ENCODE measurements at regions not wholly inside any gene's neighbourhood (a gene's known extent, or its start where the extent isn't known, plus 50 kb on each side); places are given as distances from the start of the nearest gene placed in this dataset.

- in situ Hi-C loops (cut with MboI), result no loop called here
- H3K27ac ChIP-seq (ENCODE audit: control insufficient read depth, insufficient read depth), result no peak overlapping the region
- SMC1A ChIA-PET (ENCODE audit: uncharacterized antibody, unreplicated experiment), result interaction anchor here (1.5 kb wide), 1 partner anchor 48 kb away, joined by 5 read pairs; no protein-coding TSS in a partner anchor
- intact Hi-C loops (cut with micrococcal nuclease; ENCODE audit: unreplicated experiment), result no loop called here
- no peak overlapping the region for H3K4me2 ChIP-seq (ENCODE audit: control insufficient read depth, insufficient read depth)
- no peaks in the 10 kb centered on the region for H3K36me3 ChIP-seq (ENCODE audit: control insufficient read depth in 2 of 2, insufficient read depth in 2 of 2, low read length in 1 of 2)
- POLR2A ChIA-PET, result no interaction called here
- no peaks in the 10 kb centered on the region for H3K79me2 ChIP-seq (ENCODE audit: control insufficient read depth, insufficient read depth, low read length)
- no peak for ATAC-seq
- CTCF ChIA-PET, result no interaction called here
- H3K4me1 ChIP-seq (ENCODE audit: control insufficient read depth, insufficient read depth, low read length), result no peaks in the 10 kb centered on the region
- H3K27me3 ChIP-seq (replicated peaks in 1 of 2; ENCODE audit: control insufficient read depth in 2 of 2, insufficient read depth in 2 of 2, low read length in 1 of 2), result no peaks in the 10 kb centered on the region
- BruUV-seq (replicated peaks), result no TSS peak
- no peak overlapping the region for H2AFZ ChIP-seq (ENCODE audit: control insufficient read depth, low read depth, low read length)
- no peak for FAIRE-seq
- no peak overlapping the region for H3K9ac ChIP-seq (ENCODE audit: control insufficient read depth, insufficient read depth, low read length)
- H4K20me1 ChIP-seq (ENCODE audit: control insufficient read depth, insufficient read depth), result no peaks in the 10 kb centered on the region
- TF ChIP-seq NR2C1 (IDR thresholded peaks at IDR 0.05) (no peak), TBL1XR1 (IDR thresholded peaks at IDR 0.05; ENCODE audit: low read depth, low read length) (no peak), EZH2 (IDR thresholded peaks at IDR 0.05; ENCODE audit: borderline replicate concordance, control insufficient read depth, low read depth, low read length) (no peak)
- TF ChIP-seq, protein P1, sequence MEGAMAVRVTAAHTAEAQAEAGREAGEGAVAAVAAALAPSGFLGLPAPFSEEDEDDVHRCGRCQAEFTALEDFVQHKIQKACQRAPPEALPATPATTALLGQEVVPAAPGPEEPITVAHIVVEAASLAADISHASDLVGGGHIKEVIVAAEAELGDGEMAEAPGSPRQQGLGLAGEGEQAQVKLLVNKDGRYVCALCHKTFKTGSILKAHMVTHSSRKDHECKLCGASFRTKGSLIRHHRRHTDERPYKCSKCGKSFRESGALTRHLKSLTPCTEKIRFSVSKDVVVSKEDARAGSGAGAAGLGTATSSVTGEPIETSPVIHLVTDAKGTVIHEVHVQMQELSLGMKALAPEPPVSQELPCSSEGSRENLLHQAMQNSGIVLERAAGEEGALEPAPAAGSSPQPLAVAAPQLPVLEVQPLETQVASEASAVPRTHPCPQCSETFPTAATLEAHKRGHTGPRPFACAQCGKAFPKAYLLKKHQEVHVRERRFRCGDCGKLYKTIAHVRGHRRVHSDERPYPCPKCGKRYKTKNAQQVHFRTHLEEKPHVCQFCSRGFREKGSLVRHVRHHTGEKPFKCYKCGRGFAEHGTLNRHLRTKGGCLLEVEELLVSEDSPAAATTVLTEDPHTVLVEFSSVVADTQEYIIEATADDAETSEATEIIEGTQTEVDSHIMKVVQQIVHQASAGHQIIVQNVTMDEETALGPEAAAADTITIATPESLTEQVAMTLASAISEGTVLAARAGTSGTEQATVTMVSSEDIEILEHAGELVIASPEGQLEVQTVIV (IDR thresholded peaks at IDR 0.05; ENCODE audit: borderline replicate concordance, partially characterized antibody), result no peak
- TF ChIP-seq, protein P2, sequence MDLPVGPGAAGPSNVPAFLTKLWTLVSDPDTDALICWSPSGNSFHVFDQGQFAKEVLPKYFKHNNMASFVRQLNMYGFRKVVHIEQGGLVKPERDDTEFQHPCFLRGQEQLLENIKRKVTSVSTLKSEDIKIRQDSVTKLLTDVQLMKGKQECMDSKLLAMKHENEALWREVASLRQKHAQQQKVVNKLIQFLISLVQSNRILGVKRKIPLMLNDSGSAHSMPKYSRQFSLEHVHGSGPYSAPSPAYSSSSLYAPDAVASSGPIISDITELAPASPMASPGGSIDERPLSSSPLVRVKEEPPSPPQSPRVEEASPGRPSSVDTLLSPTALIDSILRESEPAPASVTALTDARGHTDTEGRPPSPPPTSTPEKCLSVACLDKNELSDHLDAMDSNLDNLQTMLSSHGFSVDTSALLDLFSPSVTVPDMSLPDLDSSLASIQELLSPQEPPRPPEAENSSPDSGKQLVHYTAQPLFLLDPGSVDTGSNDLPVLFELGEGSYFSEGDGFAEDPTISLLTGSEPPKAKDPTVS (IDR thresholded peaks at IDR 0.05; ENCODE audit: low read depth, low read length), result no peak
- no peak overlapping the region for H3K4me3 ChIP-seq
- no peak for DNase-seq (ENCODE audit: low read depth, low spot score)
- RAD21 ChIA-PET (ENCODE audit: unreplicated experiment), result interaction anchor here (1.2 kb wide), 1 partner anchor 8 kb away, joined by 3 read pairs; no protein-coding TSS in a partner anchor
- 4% methylated on average over 2 of the region's 2 CpGs for WGBS (ENCODE audit: insufficient coverage, insufficient replicate concordance, low lambda C conversion rate, missing lambda C conversion rate)
- H3K9me3 ChIP-seq (replicated peaks; ENCODE audit: control insufficient read depth, insufficient read depth, low read length), result no peaks in the 10 kb centered on the region
These were observed 457.0 kb downstream of the ADAMTS20 start for GRCh38 chr12:43094886-43095575.

All from GM12878 (cell line).